ENCODE measurements at regions not wholly inside any gene's neighbourhood (a gene's known extent, or its start where the extent isn't known, plus 50 kb on each side); places are given as distances from the start of the nearest gene placed in this dataset.

DNA sequence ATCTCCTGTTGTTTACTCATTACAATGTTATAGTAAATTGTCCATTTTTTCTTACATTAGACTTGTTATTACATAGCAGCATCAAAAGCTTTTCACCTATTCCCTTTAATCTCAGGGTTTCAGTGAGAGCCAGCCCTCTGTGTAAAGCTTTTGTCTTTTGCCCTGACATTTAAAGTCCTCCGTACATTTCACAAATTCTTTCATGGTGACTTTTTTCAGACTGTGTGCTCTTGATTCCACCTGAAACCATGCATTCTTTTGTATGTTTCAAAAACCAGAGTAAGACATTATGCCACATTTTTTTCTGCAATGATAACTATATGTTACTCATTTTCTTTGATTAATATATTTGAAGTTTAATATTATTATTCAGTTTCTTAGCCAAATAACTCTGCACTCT, 781.4 kb upstream of the ROBO1 start:
- TF ChIP-seq, protein P1, sequence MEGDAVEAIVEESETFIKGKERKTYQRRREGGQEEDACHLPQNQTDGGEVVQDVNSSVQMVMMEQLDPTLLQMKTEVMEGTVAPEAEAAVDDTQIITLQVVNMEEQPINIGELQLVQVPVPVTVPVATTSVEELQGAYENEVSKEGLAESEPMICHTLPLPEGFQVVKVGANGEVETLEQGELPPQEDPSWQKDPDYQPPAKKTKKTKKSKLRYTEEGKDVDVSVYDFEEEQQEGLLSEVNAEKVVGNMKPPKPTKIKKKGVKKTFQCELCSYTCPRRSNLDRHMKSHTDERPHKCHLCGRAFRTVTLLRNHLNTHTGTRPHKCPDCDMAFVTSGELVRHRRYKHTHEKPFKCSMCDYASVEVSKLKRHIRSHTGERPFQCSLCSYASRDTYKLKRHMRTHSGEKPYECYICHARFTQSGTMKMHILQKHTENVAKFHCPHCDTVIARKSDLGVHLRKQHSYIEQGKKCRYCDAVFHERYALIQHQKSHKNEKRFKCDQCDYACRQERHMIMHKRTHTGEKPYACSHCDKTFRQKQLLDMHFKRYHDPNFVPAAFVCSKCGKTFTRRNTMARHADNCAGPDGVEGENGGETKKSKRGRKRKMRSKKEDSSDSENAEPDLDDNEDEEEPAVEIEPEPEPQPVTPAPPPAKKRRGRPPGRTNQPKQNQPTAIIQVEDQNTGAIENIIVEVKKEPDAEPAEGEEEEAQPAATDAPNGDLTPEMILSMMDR (IDR thresholded peaks at IDR 0.05; ENCODE audit: insufficient read depth, low read length): no peak
- no peak overlapping the region for H3K4me3 ChIP-seq (ENCODE audit: low read depth, low read length)
- DNase-seq (ENCODE audit: low read depth): no peak

- no peak for DNase-seq (ENCODE audit: low read depth)
- no peak overlapping the region for H3K4me3 ChIP-seq (ENCODE audit: low read depth, low read length)
- TF ChIP-seq, protein P1 (IDR thresholded peaks at IDR 0.05; ENCODE audit: insufficient read depth, low read length): no peak
Measured at GRCh38 chr3:80543154-80543553, 775.4 kb upstream of the ROBO1 start.

DNA sequence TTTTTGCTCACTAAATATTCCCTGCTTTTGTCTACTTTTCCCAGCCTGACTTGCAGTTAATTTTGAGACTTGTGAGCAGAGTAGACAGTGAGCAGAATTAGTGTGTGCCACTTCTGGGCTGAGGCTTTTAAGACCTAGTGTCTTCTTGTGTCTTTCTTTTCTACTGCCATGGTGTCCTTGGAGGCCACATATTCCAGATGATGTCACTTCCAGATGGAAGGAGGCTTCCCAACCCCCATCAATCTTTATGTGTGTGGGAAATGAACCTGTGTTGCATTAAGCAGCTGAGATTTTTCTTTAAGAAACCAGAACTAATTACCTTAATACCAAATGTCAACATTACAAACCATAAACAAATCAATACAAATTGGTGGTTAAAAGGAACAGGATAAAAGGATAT, 774.7 kb upstream of the ROBO1 start:
- TF ChIP-seq, protein P1 (IDR thresholded peaks at IDR 0.05; ENCODE audit: insufficient read depth, low read length): no peak
- DNase-seq (ENCODE audit: low read depth): no peak
- no peak overlapping the region for H3K4me3 ChIP-seq (ENCODE audit: low read depth, low read length)

GRCh38 chr3:80537680-80538079, 769.9 kb upstream of the ROBO1 start:
- TF ChIP-seq, protein P1 (IDR thresholded peaks at IDR 0.05; ENCODE audit: insufficient read depth, low read length): no peak
- DNase-seq (ENCODE audit: low read depth): no peak
- no peak overlapping the region for H3K4me3 ChIP-seq (ENCODE audit: low read depth, low read length)

GRCh38 chr3:80535286-80535685, 767.5 kb upstream of the ROBO1 start:
- DNase-seq (ENCODE audit: low read depth): no peak
- no peak overlapping the region for H3K4me3 ChIP-seq (ENCODE audit: low read depth, low read length)
- TF ChIP-seq, protein P1 (IDR thresholded peaks at IDR 0.05; ENCODE audit: insufficient read depth, low read length): no peak

DNA sequence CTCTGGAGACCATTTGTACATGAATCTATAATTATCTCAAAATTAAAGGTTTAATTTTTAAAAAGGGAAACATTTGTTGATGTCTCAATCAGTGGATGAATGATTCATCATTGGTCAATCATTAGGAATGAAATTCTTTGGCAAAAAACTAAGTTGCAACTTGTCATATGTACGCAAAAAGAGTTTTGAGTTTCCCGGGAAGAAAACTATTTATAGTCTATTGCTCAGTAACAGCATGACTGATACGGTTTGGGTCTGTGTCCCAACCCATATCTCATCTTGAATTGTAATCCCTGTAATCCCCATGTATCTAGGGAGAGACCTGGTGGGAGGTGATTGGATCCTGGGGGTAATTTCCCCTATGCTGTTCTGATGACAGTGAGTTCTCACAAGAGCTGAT, 765.8 kb upstream of the ROBO1 start:
- TF ChIP-seq, protein P1 (IDR thresholded peaks at IDR 0.05; ENCODE audit: insufficient read depth, low read length): no peak
- no peak overlapping the region for H3K4me3 ChIP-seq (ENCODE audit: low read depth, low read length)
- no peak for DNase-seq (ENCODE audit: low read depth)

GRCh38 chr3:80526153-80526552, 758.4 kb upstream of the ROBO1 start:
- no peak overlapping the region for H3K4me3 ChIP-seq (ENCODE audit: low read depth, low read length)
- DNase-seq (ENCODE audit: low read depth): no peak
- TF ChIP-seq, protein P1 (IDR thresholded peaks at IDR 0.05; ENCODE audit: insufficient read depth, low read length): no peak
